GM19372 (cell line): ENCODE measurements at regions not wholly inside any gene's neighbourhood (a gene's known extent, or its start where the extent isn't known, plus 50 kb on each side); places are given as distances from the start of the nearest gene placed in this dataset.

Experiments used
- ATAC-seq: cut with Tn5 transposase; IDR thresholded peaks from one replicate; pipeline ENCODE4 v1.9.1; 2021; ENCODE audit warnings: mild to moderate bottlenecking, low read depth, moderate library complexity; ENCODE audit not compliant: unreplicated experiment

DNA sequence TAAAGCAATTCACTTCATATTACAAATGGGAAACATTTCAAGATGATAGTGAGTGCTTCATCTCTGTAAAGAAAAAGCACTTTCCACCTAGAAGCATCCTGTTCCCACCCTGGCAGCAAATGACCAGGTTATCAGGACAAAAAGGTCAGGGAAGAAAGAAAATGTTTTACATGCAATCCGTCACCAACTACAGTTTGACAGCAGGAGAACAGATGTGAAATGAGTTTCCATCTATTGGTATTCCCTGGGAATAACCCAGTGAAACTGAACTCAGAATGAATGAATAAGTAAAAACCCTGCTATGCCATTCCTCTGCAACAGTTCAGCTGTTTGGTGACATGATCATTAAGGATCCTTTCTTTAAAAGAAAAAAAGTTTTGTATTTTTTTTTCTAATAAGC, 67.6 kb downstream of the HTR1A start:
- no peak for ATAC-seq

DNA sequence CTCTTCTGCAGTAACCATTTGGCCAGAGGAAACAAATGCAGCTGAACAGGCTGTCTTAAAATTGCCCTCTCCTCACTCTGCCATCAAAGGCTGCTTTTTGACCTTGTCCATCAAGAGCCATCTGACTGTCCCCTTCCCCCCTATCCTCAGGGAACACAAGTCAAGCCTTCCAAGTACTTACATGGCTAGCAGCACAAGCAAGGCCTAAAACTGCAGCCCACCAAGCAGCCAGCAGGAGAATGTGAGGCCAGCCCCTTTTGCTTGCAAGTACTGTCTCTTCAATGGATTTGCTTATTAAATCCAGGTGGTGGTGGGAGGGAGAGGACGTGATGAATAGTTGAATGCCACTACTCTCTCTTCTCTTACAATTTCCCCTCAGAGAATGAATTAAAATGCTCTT, 83.5 kb downstream of the HTR1A start:
- ATAC-seq: no peak

DNA sequence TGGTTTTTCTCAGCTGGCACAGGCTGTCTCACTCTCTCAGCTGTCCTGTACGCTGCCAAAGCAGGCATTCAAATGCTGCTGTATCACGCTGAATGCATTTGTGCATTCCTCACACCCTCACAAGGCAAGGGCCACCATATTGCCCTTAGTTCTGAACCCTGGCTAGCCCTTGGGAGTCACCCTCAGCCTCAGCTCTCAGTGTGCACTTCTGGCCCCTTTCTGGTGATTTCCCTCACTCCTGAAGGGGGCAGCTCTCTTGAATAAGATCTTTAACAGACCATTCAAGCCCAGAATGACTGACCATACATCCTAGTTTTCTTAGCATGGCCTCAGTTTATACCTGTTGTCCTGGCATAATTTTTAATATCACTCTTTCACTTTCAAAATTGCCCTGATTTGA, 84.3 kb downstream of the HTR1A start:
- no peak for ATAC-seq

DNA sequence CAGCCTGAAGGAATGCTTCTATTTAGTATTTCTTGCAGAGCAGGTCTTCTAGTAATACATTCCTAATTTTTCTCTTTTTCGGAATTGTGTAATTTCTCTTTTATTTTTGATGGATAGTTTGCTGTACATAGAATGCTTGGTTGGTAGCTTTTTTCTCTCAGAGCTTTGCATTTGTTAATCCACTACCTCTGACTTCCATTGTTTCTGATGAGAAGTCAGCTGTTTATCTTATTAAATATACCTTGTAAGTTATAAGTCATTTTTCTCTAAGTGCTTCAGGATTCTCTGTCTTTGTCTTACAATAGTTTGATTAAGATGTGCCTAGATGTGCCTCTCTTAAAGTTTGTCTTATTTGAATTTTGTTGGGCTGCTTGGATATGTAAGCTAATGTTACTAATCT, 101.9 kb downstream of the HTR1A start:
- no peak for ATAC-seq

DNA sequence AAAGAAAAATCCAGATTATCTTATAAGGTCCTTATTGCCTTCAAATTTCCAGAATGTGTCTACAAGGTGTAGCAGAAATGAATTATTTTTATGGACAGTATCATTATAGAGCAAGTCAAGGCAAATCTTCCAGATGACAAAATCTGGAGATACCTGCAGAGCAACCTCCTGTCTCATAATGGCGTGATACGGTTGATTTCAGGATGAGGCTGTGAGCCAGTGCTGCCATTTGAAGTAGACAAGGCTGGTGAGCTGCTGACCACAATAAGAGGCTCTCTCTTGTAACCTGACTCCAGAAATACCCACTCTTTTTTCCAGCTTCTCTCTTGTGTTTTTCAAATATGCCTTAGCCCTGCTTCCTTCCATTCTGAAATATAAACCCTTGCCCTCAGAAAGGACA, 108.2 kb downstream of the HTR1A start:
- no peak for ATAC-seq

DNA sequence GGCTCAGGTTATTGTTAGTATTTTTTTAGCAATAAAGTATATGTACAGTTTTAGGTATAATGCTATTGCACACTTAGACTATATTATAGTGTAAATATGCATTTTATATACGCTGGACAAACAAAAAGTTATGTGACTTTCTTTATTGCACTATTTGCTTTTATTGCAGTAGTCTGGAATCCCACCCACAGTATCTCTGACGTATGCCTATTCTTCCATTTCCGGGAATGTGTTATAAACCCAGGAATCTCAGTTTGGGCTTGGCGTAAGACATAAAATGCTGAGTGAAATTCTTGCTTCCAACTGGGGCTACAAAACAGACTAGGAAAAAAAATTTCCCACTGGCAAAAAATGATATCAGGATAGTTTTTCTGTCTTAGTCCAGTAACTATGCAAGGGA, 119.1 kb downstream of the HTR1A start:
- no peak for ATAC-seq

DNA sequence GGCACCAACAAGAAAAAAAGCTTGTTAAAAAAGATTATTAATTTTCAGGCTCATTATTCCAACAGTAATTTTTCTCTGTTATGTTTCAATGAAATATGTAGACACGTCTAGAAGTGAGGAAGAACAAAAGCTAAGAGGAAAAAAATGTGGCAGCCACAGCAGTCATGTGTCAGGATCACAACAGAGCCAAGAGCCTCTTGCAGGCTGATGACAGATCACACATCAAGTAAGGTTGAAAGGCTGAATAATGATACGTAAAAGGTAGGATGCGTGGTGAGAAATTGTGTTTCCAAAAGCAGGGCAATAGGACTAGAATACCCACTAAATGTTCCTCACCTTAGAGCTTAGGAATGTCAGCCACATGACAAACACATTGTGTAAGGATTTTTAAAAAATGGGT, 124.8 kb downstream of the HTR1A start:
- no peak for ATAC-seq

DNA sequence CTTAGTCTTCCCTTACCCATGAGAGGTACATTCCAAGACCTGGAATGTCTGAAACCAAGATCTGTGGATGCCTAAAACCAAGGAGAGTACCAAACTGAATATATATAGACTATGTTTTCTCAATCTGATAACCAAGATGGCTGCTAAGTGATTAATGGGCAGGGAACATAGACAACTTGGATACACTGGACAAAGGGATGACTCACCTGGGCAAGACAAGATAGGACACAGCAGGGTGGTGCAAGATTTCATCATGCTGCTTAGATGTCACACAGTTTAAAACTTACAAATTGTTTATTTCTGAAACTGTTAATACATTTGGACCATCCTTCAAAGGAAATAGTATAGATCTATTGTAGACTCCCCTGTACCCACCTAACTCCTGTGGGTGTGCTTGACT, 130.9 kb downstream of the HTR1A start:
- ATAC-seq: no peak

DNA sequence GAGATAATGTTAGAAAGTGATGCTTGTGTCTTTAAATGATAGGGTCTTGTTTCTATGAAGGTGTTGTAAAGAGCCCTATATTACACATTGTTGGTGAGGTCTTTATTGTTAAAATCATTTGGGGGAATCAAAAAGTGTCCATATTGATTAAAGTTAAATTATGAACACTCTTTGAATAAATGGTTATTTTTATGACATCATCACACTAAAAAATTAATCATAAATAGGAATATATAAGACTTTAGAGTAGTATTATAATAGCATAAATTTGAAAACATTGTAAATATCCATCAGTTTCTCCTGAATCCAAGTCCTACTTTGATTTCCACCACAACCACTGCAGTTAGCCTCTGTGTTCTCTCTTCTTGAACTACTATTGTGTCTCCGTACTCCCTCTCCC, 136.3 kb downstream of the HTR1A start:
- no peak for ATAC-seq

DNA sequence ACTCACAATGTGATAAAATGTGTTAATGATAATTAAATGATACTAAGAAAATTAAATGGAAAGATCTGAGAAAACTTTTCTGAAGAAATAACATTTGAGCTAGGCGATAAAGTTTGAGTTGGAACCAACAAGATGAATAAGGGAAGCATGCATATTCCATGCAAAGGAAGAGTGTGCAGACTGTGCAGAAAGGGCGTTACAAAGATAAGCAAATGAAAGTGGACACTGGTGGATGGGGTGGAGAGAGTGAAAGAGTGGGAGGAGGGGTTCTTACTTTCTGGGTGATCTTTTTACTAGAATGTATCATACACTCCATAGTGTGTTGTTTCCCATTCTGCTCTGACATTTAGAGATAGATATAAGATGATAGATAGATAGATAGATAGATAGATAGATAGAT, 138.7 kb downstream of the HTR1A start:
- ATAC-seq: no peak

DNA sequence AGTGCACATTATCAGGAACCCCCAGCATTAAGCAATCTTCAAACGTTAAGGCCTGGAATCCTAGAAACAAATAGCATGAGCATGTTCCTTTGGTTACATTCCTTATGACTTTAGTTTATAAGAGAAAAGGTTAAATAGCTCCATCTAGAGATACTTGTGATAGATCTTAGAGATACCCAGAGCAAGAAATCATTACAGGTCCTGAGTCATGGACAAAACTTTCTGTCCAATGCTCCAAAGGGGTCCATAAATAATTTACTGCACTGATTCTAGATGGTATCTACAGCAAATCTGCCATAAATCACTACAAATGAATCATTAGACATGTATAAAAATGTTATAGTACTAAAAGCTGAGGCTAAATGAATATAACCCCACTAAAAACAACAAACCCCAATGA, 139.6 kb downstream of the HTR1A start:
- ATAC-seq: no peak

DNA sequence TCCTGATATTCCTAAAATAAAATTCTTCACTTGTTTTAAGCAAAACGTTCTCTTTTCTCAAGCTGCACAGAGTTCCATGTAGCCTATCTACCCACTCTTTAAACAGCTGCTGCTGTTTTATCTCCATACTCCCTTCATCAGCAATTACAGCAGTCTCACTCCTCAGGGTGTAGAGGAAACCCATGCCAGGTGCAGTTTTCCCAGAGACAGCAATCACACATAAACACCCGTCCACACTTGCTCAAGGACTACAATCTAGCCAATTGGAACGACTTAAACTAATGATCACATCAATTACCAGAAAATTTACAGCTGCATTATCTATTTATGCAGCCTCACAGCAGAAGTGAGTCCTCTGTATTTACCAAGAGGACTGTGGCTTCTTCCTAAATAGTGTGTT, 141.7 kb downstream of the HTR1A start:
- ATAC-seq: no peak

DNA sequence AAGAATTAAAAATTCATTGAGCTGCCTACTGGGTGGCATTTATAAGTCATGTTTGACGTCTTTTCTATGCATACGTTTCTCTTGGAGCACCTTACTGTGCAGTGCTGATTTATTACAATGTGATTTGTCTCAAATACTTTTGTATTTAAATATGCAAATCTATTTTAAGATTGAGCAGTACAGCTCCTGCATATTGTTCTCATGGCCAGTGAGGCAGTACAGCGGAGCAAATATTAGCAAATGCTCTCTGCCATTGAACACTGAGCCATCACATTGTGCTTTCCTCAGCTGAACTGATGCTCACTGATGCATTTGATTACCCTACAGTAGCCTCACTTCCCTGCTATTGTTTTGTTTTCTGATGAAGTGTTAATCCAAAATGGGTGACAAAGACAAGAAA, 149.6 kb downstream of the HTR1A start:
- no peak for ATAC-seq

DNA sequence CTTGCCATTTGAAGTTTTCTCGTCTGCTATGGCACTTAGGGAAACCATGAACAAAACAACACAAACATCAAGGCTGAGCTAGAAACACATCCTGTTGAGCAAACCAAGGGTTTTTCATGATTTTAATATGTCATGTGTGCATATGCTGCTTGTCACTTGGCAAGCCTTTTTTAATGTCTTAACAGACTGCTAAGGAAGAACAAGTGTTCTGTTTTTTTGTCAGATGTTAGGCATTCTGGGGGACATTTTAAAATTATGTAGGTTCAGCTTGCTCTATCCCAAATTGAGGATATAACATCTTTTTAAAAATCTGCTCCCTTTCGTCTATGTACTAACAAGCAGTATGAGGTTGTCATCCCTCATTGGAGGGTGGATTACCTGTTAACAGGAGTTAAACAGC, 150.3 kb downstream of the HTR1A start:
- no peak for ATAC-seq

DNA sequence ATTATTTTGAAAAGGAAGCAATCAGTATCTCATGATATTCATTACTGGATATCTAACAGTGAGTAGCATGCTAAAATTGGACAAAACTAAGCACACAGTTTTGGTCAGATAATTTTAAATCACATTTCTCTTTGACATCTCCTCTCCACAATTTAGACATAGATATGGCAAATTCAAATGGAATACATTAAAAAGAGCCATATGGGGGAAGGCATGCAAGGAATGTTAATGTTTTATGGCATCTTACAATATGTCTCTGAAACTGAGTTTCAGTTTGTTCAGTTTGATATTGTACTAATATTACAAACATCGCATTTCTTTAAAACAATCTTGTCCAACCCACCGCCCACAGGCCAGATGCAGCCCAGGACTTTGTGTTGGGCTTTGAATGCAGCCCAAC, 151.0 kb downstream of the HTR1A start:
- ATAC-seq: no peak

DNA sequence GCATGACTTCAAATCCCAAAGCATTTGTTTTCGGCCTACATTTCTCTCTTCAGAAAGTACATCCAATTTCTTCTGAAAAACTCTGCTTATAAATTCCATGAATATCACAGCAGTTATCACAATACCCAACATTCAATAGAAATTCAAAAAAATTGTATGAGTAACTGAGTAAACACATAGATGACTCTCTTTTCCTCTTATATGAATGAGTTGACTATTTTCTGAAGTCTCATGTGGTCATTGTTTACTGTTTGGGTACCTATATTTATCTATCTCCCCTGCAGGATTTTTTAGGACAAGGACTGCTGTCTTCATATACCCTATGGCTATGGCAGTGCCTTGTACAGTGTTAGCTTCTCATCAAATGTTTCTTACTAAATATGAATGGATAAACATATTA, 157.1 kb downstream of the HTR1A start:
- no peak for ATAC-seq

DNA sequence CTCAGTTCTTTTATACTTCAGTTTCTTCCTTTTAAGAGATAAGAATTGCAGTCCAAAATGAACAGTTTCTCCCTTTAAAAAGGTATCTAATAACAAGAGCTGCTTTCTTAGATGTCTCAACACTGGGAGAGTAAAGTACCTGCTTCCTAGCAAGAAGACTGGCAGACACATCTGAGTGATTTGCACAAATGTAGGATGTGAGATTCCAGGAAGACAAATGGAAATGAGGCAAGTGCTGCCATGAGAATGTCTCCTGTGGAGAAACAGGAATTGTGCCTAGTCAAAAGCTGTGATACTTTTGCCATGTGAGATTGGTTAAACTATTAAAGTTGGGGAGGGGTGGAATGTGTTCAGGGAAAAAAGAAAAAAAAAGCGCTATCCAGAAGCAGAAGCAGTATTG, 159.1 kb downstream of the HTR1A start:
- no peak for ATAC-seq

DNA sequence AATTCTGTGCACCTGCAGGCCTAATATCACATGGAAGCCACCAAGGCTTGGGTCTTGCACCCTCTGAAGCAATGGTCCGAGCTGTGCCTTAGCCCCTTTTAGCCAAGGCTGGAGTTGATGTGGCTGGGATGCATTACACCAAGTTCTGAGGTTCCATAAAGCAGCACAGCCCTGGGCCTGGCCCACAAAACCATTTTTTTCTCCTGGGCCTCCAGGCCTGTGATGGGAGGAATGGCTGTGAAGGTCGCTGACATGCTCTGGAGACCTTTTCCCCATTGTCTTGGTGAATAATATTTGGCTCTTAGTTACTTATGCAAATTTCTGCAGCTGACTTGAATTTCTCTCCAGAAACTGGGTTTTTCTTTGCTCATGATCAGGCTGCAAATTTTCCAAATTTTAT, 167.3 kb downstream of the HTR1A start:
- ATAC-seq: no peak

DNA sequence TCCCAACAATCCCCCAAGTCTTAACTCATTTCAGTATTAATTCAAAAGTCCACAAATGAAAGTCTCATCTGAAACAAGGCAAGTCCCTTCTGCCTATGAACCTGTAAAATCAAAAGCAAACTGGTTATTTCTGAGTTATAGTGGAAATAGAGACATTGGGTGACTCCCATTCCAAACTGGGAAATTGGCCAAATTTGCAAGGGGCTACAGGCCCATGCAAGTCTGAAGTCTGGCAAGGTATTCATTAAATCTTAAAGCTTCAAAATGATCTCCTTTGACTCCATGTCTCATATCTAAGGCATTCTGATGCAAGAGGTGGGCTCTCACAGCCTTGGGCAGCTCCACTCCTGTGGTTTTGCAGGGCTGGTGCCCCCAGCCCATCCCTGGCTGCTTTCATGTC, 167.9 kb downstream of the HTR1A start:
- no peak for ATAC-seq

DNA sequence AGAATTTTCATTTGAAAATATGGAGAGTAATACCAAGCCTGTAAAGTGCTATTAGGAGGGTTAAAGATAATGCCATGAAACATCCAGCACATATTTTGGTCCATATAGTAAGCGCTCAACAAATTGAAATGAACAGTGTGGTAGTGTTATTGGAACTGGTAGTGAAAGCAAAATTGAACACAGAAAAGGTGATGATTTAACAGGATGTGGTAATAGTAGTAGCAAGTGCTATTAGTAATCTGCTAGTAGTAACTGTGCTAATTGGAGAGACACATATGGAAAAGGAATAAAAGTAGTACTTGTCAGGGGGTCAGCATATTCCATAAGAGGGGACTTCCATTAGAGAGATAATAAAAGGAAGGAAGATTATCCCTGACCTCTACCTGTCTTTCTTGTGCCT, 187.3 kb downstream of the HTR1A start:
- ATAC-seq: no peak

DNA sequence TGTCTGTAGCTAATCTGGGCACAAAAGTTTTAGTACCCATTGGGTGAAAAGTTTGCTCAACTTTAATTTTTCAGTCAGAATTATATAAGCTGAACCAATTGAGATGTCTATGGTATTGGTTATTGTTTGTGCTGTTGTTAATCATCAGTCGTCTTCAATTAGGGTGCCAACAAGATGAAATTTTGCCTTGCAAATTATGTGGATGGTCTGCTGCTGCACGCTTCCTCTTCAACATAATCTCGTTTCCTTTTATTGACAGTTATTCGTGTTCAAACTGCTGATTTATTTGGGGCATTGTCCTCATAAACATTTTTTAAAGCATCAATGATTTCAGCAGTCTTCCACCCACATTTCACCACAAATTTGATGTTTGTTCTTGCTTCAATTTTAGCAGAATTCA, 194.0 kb downstream of the HTR1A start:
- ATAC-seq: no peak

DNA sequence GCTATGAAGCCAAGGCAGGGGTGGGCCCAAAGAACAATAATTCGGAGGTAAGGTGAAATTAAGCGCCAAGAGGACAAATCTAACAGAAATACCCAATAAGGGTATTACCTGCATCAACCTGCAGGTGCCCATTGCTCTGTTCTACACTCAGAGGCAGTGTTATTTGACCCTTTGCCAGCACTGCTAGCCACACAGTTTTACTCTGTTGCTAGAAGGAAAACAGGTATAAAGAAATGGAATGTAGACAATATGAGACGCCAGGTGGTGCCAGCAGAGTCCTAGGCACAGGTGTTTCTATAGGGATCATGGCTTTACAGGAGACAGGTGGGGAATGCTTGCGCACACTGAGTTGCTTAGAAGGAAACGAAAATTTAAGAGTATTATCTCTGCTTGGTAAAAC, 201.3 kb downstream of the HTR1A start:
- ATAC-seq: no peak

DNA sequence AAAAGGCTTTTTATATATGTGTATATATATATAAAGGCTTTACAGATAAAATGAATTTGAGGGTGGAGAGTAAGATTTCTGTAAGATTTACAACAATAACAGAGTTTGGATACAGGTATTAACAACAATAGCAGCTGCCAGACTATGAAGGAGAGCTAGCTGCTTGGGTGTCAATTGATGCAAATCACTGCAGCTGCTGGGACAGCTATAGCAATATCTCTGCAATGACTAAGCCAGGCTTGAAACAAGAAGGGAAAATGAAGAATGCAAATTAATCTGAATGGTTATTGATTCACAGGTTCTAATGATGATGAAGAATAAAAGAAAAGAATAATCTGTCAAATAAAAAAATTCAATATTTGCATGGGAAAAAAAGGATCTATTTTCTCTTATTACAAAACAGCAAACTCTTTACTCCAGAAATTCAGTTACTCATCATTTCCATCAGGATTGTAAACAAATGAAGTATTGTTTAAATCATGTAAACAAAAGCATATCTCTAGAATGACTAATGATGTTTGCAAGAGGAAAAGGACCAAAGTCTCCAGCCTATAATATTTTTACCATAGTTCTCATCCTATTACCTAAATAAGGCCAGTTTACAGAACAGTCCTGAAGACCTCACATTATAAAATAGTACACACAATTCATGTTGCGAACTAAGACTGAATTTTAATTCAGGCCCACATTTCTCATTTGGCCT, 219.0 kb downstream of the HTR1A start:
- no peak for ATAC-seq
